ENCODE measurements at regions not wholly inside any gene's neighbourhood (a gene's known extent, or its start where the extent isn't known, plus 50 kb on each side); places are given as distances from the start of the nearest gene placed in this dataset.

- H3K9me3 ChIP-seq: no peaks in the 10 kb centered on the region
- no peaks in the 10 kb centered on the region for H3K36me3 ChIP-seq
- peak in 1 of 2 donors; percentile 86 for DNase-seq (ENCODE audit: extremely low spot score in 2 of 2)
- peak overlapping the region; percentile 20 to 40 for H3K4me3 ChIP-seq
- intact Hi-C loops (cut with DNase I): loop anchor here (10.0 kb wide), 1 partner anchor 69 kb away; no protein-coding TSS in a partner anchor
- peak overlapping the region; percentile 88 for H3K27ac ChIP-seq
- no peak for TF ChIP-seq POLR2AphosphoS5 (IDR thresholded peaks at IDR 0.05; ENCODE audit: insufficient read depth in 1 of 2, low read depth in 1 of 2)
- TF ChIP-seq CTCF (IDR thresholded peaks at IDR 0.05): no peak
- TF ChIP-seq POLR2A (IDR thresholded peaks at IDR 0.05): no peak
- H3K4me1 ChIP-seq: peaks cover 92% of the 10 kb centered on the region
- H3K27me3 ChIP-seq: no peaks in the 10 kb centered on the region
These were observed 147.4 kb upstream of the DMRT1 start for GRCh38 chr9:694092-694402.

GRCh38 chr9:694403-695154 lies 146.9 kb upstream of the DMRT1 start:
- Histone ChIP-seq H3K27ac (peak overlapping the region; percentile 88), H3K4me3 (peak overlapping the region; percentile 20 to 40), H3K9me3 (no peaks in the 10 kb centered on the region), H3K27me3 (no peaks in the 10 kb centered on the region), H3K36me3 (no peaks in the 10 kb centered on the region), H3K4me1 (peaks cover 90% of the 10 kb centered on the region)
- intact Hi-C loops (cut with DNase I): loop anchor here (10.0 kb wide), 1 partner anchor 70 kb away; no protein-coding TSS in a partner anchor
- peak in 1 of 2 donors; percentile 86 for DNase-seq (ENCODE audit: extremely low spot score in 2 of 2)
- TF ChIP-seq POLR2A (IDR thresholded peaks at IDR 0.05) (no peak), POLR2AphosphoS5 (IDR thresholded peaks at IDR 0.05; ENCODE audit: insufficient read depth in 1 of 2, low read depth in 1 of 2) (peak; percentile 24 to 25)

- peaks cover 95% of the 10 kb centered on the region for H3K4me1 ChIP-seq
- intact Hi-C loops (cut with DNase I): loop anchor here (10.0 kb wide), 1 partner anchor 70 kb away; no protein-coding TSS in a partner anchor
- no peaks in the 10 kb centered on the region for H3K27me3 ChIP-seq
- TF ChIP-seq POLR2AphosphoS5 (IDR thresholded peaks at IDR 0.05; ENCODE audit: insufficient read depth in 1 of 2, low read depth in 1 of 2) (no peak), POLR2A (IDR thresholded peaks at IDR 0.05) (no peak), CTCF (IDR thresholded peaks at IDR 0.05) (no peak)
- H3K4me3 ChIP-seq: peak overlapping the region; percentile 16 to 20
- peak overlapping the region; percentile 88 for H3K27ac ChIP-seq
- DNase-seq (ENCODE audit: extremely low spot score in 2 of 2): no peak
- no peaks in the 10 kb centered on the region for H3K9me3 ChIP-seq
- H3K36me3 ChIP-seq: no peaks in the 10 kb centered on the region
These were observed 146.2 kb upstream of the DMRT1 start for GRCh38 chr9:695252-695651.

- H3K9me3 ChIP-seq: no peaks in the 10 kb centered on the region
- peaks cover 87% of the 10 kb centered on the region for H3K4me1 ChIP-seq
- TF ChIP-seq POLR2AphosphoS5 (IDR thresholded peaks at IDR 0.05; ENCODE audit: insufficient read depth in 1 of 2, low read depth in 1 of 2) (peak in 1 of 2 donors; percentile 57), CTCF (IDR thresholded peaks at IDR 0.05) (no peak)
- no peak overlapping the region for H3K4me3 ChIP-seq
- intact Hi-C loops (cut with DNase I): loop anchor here (10.0 kb wide), 1 partner anchor 72 kb away; no protein-coding TSS in a partner anchor
- peak in 1 of 2 donors; percentile 84 for DNase-seq (ENCODE audit: extremely low spot score in 2 of 2)
- no peaks in the 10 kb centered on the region for H3K36me3 ChIP-seq
- no peaks in the 10 kb centered on the region for H3K27me3 ChIP-seq
- H3K27ac ChIP-seq: peak overlapping the region; percentile 88
These were observed 144.9 kb upstream of the DMRT1 start for GRCh38 chr9:696332-697323.

GRCh38 chr9:698276-698675 lies 143.2 kb upstream of the DMRT1 start:
- intact Hi-C loops (cut with DNase I): loop anchor here (10.0 kb wide), 1 partner anchor 73 kb away; no protein-coding TSS in a partner anchor
- Histone ChIP-seq H3K4me1 (peaks cover 76% of the 10 kb centered on the region), H3K4me3 (no peak overlapping the region), H3K9me3 (no peaks in the 10 kb centered on the region), H3K27me3 (no peaks in the 10 kb centered on the region), H3K27ac (peak overlapping the region; percentile 60), H3K36me3 (no peaks in the 10 kb centered on the region)
- no peak for DNase-seq (ENCODE audit: extremely low spot score in 2 of 2)
- no peak for TF ChIP-seq POLR2AphosphoS5 (IDR thresholded peaks at IDR 0.05; ENCODE audit: insufficient read depth in 1 of 2, low read depth in 1 of 2)
- no peak for TF ChIP-seq CTCF (IDR thresholded peaks at IDR 0.05)
- no peak for TF ChIP-seq POLR2A (IDR thresholded peaks at IDR 0.05)
